Gastrocnemius medialis (tissue), 4 donors: ENCODE measurements at regions not wholly inside any gene's neighbourhood (a gene's known extent, or its start where the extent isn't known, plus 50 kb on each side); places are given as distances from the start of the nearest gene placed in this dataset.

Experiments used
- ATAC-seq, 2 donors: fragments of 150-250 bp; one replicate each; pipeline ENCODE4 v1.9.1; 2016
- DNase-seq, 2 donors: peaks; one replicate each; pipeline ENCODE4 v3.0.0-alpha.2; 2019
- H3K27ac ChIP-seq, 4 donors: fragments of 200-600 bp; sonication (generic); 1 replicate in 1 of 4; 2 replicates in 3 of 4; pipeline ENCODE4 v1.5.1; 2016 to 2018; ENCODE audit warnings: mild to moderate bottlenecking in 2 of 4, moderate library complexity in 1 of 4
- H3K27me3 ChIP-seq, 3 donors: fragments of 200-600 bp; sonication (generic) in 2 of 3; 1 replicate in 1 of 3; 2 replicates in 2 of 3; pipeline versions ENCODE4 v1.5.1 to v1.6.0; 2016 to 2019; ENCODE audit warnings: mild to moderate bottlenecking in 1 of 3, moderate library complexity in 1 of 3
- H3K36me3 ChIP-seq, 2 donors: fragments of 200-600 bp; sonication (generic) in 1 of 2; one replicate each; pipeline ENCODE4 v1.5.1; 2017 to 2018
- H3K4me1 ChIP-seq, 2 donors: fragments of 200-600 bp; sonication (generic) in 1 of 2; one replicate each; pipeline ENCODE4 v1.5.1; 2016 to 2017; ENCODE audit warnings: mild to moderate bottlenecking in 2 of 2
- H3K4me3 ChIP-seq, 4 donors: fragments of 200-600 bp; sonication (generic) in 3 of 4; 1 replicate in 1 of 4; 2 replicates in 3 of 4; pipeline ENCODE4 v1.5.1; 2016 to 2019; ENCODE audit warnings: mild to moderate bottlenecking in 2 of 4
- H3K9me3 ChIP-seq, 3 donors: fragments of 200-600 bp; sonication (generic) in 2 of 3; 1 replicate in 1 of 3; 2 replicates in 2 of 3; pipeline ENCODE4 v1.5.1; 2016 to 2019
- CTCF ChIP-seq, 5 experiments: fragments of 450-650 bp in 3 of 5; fragments of 200-600 bp in 2 of 5; sonication (generic) in 2 of 5; IDR thresholded peaks in 4 of 5; conservative IDR thresholded peaks in 1 of 5; 1 replicate in 4 of 5; 2 replicates in 1 of 5; pipeline ENCODE4 v1.5.1; 2016 to 2019; ENCODE audit warnings: antibody characterized with exemption in 5 of 5, mild to moderate bottlenecking in 3 of 5, moderate library complexity in 3 of 5
- POLR2A ChIP-seq, 2 donors: fragments of 450-650 bp; IDR thresholded peaks; one replicate each; pipeline ENCODE4 v1.6.1; 2017; ENCODE audit warnings: antibody characterized with exemption in 2 of 2, mild to moderate bottlenecking in 2 of 2, moderate library complexity in 2 of 2
- in situ Hi-C, 4 donors: fragments of 200-750 bp; cut with MboI; loops; one replicate each; pipeline versions ENCODE4 v1.15.0 to v1.8.0; 2017; ENCODE audit warnings: low sequenced_read_pairs in 4 of 4
- intact Hi-C: fragments of 100-400 bp; cut with DNase I; formaldehyde crosslinking; loops from one replicate; pipeline ENCODE4 v1.15.1; 2023; ENCODE audit warnings: low total_unique reads

- in situ Hi-C loops, result no loop called here
Observed at GRCh38 chr5:23169660-23170416, 316.7 kb upstream of the CDH12 start.

GRCh38 chr5:23164971-23165370 lies 311.8 kb upstream of the CDH12 start:
- no peak overlapping the region for H3K4me3 ChIP-seq
- TF ChIP-seq POLR2A (IDR thresholded peaks at IDR 0.05), result no peak
- TF ChIP-seq CTCF (IDR thresholded peaks at IDR 0.05 in 4 of 5, conservative IDR thresholded peaks at IDR 0.05 in 1 of 5), result no peak
- in situ Hi-C loops, result no loop called here
- H3K27me3 ChIP-seq, result no peaks in the 10 kb centered on the region
- no peaks in the 10 kb centered on the region for H3K4me1 ChIP-seq
- H3K9me3 ChIP-seq, result no peaks in the 10 kb centered on the region
- no peaks in the 10 kb centered on the region for H3K36me3 ChIP-seq
- H3K27ac ChIP-seq, result no peak overlapping the region
- intact Hi-C loops, result no loop called here
- ATAC-seq (no peak), DNase-seq (no peak)

More at GRCh38 chr5:23169660-23170416, 316.7 kb upstream of the CDH12 start:
- TF ChIP-seq POLR2A (IDR thresholded peaks at IDR 0.05) (no peak), CTCF (IDR thresholded peaks at IDR 0.05 in 4 of 5, conservative IDR thresholded peaks at IDR 0.05 in 1 of 5) (no peak)
- Histone ChIP-seq H3K27ac (no peak overlapping the region), H3K4me3 (no peak overlapping the region), H3K4me1 (no peaks in the 10 kb centered on the region), H3K9me3 (no peaks in the 10 kb centered on the region), H3K36me3 (no peaks in the 10 kb centered on the region), H3K27me3 (no peaks in the 10 kb centered on the region)
- intact Hi-C loops, result no loop called here
- no peak for DNase-seq
- no peak for ATAC-seq

GRCh38 chr5:23158179-23158578 lies 305.0 kb upstream of the CDH12 start:
- no peaks in the 10 kb centered on the region for H3K9me3 ChIP-seq
- H3K36me3 ChIP-seq, result no peaks in the 10 kb centered on the region
- DNase-seq (no peak), ATAC-seq (no peak)
- intact Hi-C loops, result no loop called here
- no peak overlapping the region for H3K27ac ChIP-seq
- in situ Hi-C loops, result no loop called here
- no peaks in the 10 kb centered on the region for H3K4me1 ChIP-seq
- no peak for TF ChIP-seq CTCF (IDR thresholded peaks at IDR 0.05 in 4 of 5, conservative IDR thresholded peaks at IDR 0.05 in 1 of 5)
- H3K4me3 ChIP-seq, result no peak overlapping the region
- H3K27me3 ChIP-seq, result no peaks in the 10 kb centered on the region

GRCh38 chr5:23157716-23158115 lies 304.6 kb upstream of the CDH12 start:
- DNase-seq (no peak), ATAC-seq (no peak)
- Histone ChIP-seq H3K4me1 (no peaks in the 10 kb centered on the region), H3K4me3 (no peak overlapping the region), H3K27me3 (no peaks in the 10 kb centered on the region), H3K9me3 (no peaks in the 10 kb centered on the region), H3K27ac (no peak overlapping the region), H3K36me3 (no peaks in the 10 kb centered on the region)
- intact Hi-C loops (no loop called here), in situ Hi-C loops (no loop called here)
- TF ChIP-seq CTCF (IDR thresholded peaks at IDR 0.05 in 4 of 5, conservative IDR thresholded peaks at IDR 0.05 in 1 of 5), result no peak
- no peak for TF ChIP-seq POLR2A (IDR thresholded peaks at IDR 0.05)

- intact Hi-C loops (no loop called here), in situ Hi-C loops (no loop called here)
- H3K27me3 ChIP-seq, result no peaks in the 10 kb centered on the region
- no peak for DNase-seq
- no peak for ATAC-seq
- no peaks in the 10 kb centered on the region for H3K9me3 ChIP-seq
- H3K27ac ChIP-seq, result no peak overlapping the region
- no peaks in the 10 kb centered on the region for H3K36me3 ChIP-seq
- no peak for TF ChIP-seq POLR2A (IDR thresholded peaks at IDR 0.05)
- no peak for TF ChIP-seq CTCF (IDR thresholded peaks at IDR 0.05 in 4 of 5, conservative IDR thresholded peaks at IDR 0.05 in 1 of 5)
- no peak overlapping the region for H3K4me3 ChIP-seq
- no peaks in the 10 kb centered on the region for H3K4me1 ChIP-seq
Observed at GRCh38 chr5:23157169-23157568, 304.0 kb upstream of the CDH12 start.
